ENCODE measurements at regions not wholly inside any gene's neighbourhood (a gene's known extent, or its start where the extent isn't known, plus 50 kb on each side); places are given as distances from the start of the nearest gene placed in this dataset.

GRCh38 chr6:2480267-2480966 is 235.0 kb upstream of the GMDS start:
- peak in 3 of 7 donors; percentile 12 to 25 (median 18) for DNase-seq
- TF ChIP-seq CTCF (IDR thresholded peaks at IDR 0.05) = no peak
- no peak for TF ChIP-seq POLR2A (IDR thresholded peaks at IDR 0.05)
- 51 to 63% (median 59%) methylated on average over 10 of the region's 10 CpGs for WGBS, 4 donors
- Histone ChIP-seq H3K27me3 (no peaks in the 10 kb centered on the region), H3K9me3 (replicated peaks in 1 of 3) (no peaks in the 10 kb centered on the region), H3K27ac (no peak overlapping the region), H3K4me3 (no peak overlapping the region), H3K36me3 (replicated peaks in 1 of 2) (no peaks in the 10 kb centered on the region), H3K4me1 (replicated peaks in 1 of 2) (no peaks in the 10 kb centered on the region)
- intact Hi-C loops (cut with DNase I) = no loop called here

GRCh38 chr6:2478200-2478599 is 232.8 kb upstream of the GMDS start:
- Histone ChIP-seq H3K36me3 (replicated peaks in 1 of 2) (no peaks in the 10 kb centered on the region), H3K27ac (no peak overlapping the region), H3K9me3 (replicated peaks in 1 of 3) (no peaks in the 10 kb centered on the region), H3K4me3 (no peak overlapping the region), H3K4me1 (replicated peaks in 1 of 2) (no peaks in the 10 kb centered on the region), H3K27me3 (no peaks in the 10 kb centered on the region)
- TF ChIP-seq CTCF (IDR thresholded peaks at IDR 0.05) (no peak), POLR2A (IDR thresholded peaks at IDR 0.05) (no peak)
- DNase-seq = peak in 1 of 7 donors; percentile 9
- 29 to 54% (median 50%) methylated on average over 7 to 9 of the region's 9 CpGs for WGBS, 4 donors
- intact Hi-C loops (cut with DNase I) = no loop called here

DNA sequence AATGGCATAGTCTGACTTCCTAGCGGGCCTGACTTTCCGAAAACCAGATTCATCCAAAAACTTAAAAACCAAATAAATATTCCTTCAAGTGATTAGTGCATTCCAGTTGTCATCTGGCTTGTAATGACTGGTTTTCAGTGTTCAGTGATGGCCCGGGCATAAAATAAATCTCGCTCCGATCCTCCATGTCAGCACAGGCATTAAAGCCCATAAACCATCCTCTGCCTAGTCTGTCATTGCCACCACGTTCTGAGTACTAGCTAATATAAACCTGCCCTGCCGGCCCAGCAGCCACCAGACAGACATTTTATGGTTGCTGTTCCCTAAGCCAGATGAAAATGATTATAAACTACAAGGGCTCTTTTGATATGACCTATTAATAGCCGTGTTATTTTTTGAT is 232.3 kb upstream of the GMDS start:
- H3K27me3 ChIP-seq = no peaks in the 10 kb centered on the region
- WGBS, 4 donors = 68 to 74% (median 71%) methylated on average over 8 of the region's 8 CpGs
- H3K36me3 ChIP-seq (replicated peaks in 1 of 2) = no peaks in the 10 kb centered on the region
- TF ChIP-seq CTCF (IDR thresholded peaks at IDR 0.05) (no peak), POLR2A (IDR thresholded peaks at IDR 0.05) (no peak)
- no peaks in the 10 kb centered on the region for H3K9me3 ChIP-seq (replicated peaks in 1 of 3)
- H3K4me3 ChIP-seq = no peak overlapping the region
- intact Hi-C loops (cut with DNase I) = no loop called here
- no peak overlapping the region for H3K27ac ChIP-seq
- DNase-seq = no peak
- H3K4me1 ChIP-seq (replicated peaks in 1 of 2) = no peaks in the 10 kb centered on the region

- 84 to 95% (median 85%) methylated on average over 1 of the region's 1 CpG for WGBS, 4 donors
- H3K27ac ChIP-seq = no peak overlapping the region
- intact Hi-C loops (cut with DNase I) = no loop called here
- no peaks in the 10 kb centered on the region for H3K27me3 ChIP-seq
- H3K4me3 ChIP-seq = no peak overlapping the region
- no peak for TF ChIP-seq POLR2A (IDR thresholded peaks at IDR 0.05)
- TF ChIP-seq CTCF (IDR thresholded peaks at IDR 0.05) = no peak
- H3K9me3 ChIP-seq (replicated peaks in 1 of 3) = no peaks in the 10 kb centered on the region
- no peaks in the 10 kb centered on the region for H3K36me3 ChIP-seq (replicated peaks in 1 of 2)
- no peaks in the 10 kb centered on the region for H3K4me1 ChIP-seq (replicated peaks in 1 of 2)
- DNase-seq = no peak
Observed at GRCh38 chr6:2477250-2477649, 231.8 kb upstream of the GMDS start.

Measured in adrenal gland (tissue), 9 donors.